WI38 (cell line): ENCODE measurements at regions not wholly inside any gene's neighbourhood (a gene's known extent, or its start where the extent isn't known, plus 50 kb on each side); places are given as distances from the start of the nearest gene placed in this dataset.

Experiments
- H3K4me3 ChIP-seq: 2 replicates; pipeline ENCODE4 v1.5.1; 2011; ENCODE audit warnings: low read depth, mild to moderate bottlenecking, control low read depth, low read length
- TF ChIP-seq, protein P1 (sequence below): IDR thresholded peaks from 2 replicates; pipeline ENCODE4 v1.5.1; 2012; ENCODE audit warnings: low read depth, mild to moderate bottlenecking, control low read depth, low read length

GRCh38 chrX:140447150-140447549, 57.7 kb downstream of the SOX3 start:
- no peak overlapping the region for H3K4me3 ChIP-seq
- TF ChIP-seq, protein P1, sequence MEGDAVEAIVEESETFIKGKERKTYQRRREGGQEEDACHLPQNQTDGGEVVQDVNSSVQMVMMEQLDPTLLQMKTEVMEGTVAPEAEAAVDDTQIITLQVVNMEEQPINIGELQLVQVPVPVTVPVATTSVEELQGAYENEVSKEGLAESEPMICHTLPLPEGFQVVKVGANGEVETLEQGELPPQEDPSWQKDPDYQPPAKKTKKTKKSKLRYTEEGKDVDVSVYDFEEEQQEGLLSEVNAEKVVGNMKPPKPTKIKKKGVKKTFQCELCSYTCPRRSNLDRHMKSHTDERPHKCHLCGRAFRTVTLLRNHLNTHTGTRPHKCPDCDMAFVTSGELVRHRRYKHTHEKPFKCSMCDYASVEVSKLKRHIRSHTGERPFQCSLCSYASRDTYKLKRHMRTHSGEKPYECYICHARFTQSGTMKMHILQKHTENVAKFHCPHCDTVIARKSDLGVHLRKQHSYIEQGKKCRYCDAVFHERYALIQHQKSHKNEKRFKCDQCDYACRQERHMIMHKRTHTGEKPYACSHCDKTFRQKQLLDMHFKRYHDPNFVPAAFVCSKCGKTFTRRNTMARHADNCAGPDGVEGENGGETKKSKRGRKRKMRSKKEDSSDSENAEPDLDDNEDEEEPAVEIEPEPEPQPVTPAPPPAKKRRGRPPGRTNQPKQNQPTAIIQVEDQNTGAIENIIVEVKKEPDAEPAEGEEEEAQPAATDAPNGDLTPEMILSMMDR: no peak

DNA sequence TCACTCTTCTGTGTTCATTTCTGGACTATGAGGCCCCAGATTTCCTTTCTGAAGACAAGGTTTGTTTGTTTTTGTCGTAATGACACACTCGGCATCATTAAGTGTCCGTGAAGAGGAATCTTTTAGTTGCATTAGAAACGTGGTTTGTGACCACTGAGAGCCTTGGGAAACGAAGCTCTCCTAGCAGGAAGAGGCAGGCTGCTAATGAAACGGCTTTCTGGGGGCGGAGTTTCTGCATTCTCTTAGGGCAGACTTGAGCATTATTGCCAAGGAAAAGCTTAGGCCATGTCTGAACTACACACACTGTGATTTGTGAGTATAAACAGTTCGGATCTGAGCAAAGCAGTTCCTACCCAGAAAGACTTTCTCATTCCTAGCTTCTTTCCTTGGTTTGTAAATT, 64.0 kb downstream of the SOX3 start:
- H3K4me3 ChIP-seq: no peak overlapping the region
- TF ChIP-seq, protein P1: no peak

DNA sequence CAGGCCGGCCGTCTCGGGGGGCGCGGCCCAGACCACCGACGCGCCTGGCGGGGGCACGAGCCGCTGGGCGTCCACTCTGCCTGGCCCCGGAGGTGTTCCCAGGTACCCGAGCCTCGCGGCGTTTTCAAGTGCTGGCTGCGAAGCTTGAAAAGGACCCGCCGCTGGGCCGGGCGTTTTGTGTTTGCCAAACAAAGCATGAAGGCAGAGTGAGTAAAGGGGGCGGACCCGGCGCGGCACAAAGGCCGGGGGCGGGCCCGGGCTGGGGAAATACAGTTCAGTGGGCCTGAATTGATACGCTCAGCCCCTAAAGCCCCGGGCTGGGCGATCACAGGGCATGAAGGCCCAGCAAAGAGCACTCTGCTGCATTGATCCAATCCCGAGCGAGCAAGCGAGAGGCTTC, 65.4 kb downstream of the SOX3 start:
- TF ChIP-seq, protein P1: no peak
- H3K4me3 ChIP-seq: peak overlapping the region; percentile 13; the same call in 1 of the 2 replicates

DNA sequence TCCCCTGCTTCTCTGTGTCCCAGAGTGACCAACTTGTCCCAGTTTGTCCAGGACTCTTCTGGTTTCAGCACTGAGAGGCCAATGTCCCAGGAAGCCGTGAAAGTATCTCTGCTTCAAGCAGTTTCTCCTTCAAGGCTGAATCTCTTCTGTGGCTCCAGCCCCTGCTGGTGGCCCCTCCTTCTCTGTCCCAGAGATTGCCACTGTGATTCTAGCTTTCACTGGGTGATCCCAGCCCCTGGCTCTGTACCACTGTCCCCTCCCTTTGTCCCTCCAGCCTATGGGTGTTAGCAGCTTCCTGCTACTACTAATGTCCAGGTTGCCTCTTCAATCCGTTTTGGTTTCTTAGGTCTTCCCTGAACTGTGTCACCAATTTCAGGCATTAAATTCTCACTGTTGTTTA, 70.5 kb downstream of the SOX3 start:
- TF ChIP-seq, protein P1: no peak
- no peak overlapping the region for H3K4me3 ChIP-seq

GRCh38 chrX:140433582-140433981, 71.3 kb downstream of the SOX3 start:
- TF ChIP-seq, protein P1: no peak
- H3K4me3 ChIP-seq: no peak overlapping the region

DNA sequence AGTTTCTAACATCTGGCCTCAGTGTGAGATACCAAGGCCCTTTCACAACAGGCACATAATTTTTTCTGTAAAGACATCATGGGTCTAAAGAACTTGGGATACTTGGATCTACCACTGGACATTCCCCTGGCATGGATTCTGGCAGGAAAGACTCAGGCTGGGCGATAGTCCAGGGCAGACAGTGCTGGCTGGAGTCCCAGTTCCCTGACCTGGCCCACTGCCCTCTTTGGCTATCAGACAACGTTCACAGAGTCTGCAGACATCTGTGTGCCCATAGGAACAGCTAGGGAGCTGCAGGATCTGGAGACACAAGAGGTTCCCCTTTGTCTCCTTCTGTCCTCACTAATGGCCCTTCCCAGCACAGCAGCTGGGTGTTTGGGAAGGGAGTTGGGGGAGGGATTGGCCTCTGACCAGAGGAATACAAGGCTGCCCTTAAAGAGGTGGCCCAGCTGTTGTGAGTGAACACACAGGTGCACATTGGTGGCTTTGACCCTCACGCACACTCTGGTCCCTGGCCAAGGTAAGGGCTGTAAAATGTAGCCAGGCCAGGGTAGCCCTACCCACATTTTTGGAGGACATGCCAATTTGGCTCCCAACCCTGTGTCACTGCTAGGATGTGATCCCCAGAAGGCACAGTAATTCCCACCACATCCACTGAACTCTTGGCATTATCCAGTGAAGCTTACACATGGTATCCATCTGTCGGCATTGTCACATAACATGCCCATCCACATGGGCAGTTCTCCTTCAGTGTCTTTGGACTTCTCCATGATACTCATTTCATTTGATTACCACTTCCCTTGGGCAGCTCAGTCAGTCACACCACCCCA, 72.3 kb downstream of the SOX3 start:
- TF ChIP-seq, protein P1: no peak
- no peak overlapping the region for H3K4me3 ChIP-seq

- H3K4me3 ChIP-seq: no peak overlapping the region
- TF ChIP-seq, protein P1: no peak
Observed at GRCh38 chrX:140431521-140431920, 73.3 kb downstream of the SOX3 start.
